ENCODE measurements at regions not wholly inside any gene's neighbourhood (a gene's known extent, or its start where the extent isn't known, plus 50 kb on each side); places are given as distances from the start of the nearest gene placed in this dataset.

DNA sequence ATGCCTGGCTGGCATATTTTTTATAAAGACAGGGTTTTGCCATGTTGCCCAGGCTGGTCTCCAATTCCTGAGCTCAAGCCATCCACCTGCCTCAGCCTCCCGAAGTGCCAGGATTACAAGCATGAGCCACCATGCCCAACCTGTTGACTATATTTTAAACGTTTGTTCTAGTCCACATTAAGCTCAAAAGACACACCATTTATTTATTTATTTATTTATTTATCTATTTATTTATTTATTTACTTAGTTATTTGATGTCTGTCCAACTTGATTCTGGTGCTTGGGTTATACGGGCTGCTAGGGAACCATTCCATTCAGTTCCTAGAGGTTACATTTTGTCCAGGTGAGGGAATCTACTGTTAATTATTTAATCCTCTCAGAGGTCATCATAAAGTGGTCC, 98.1 kb upstream of the ADGRL4 start:
- TF ChIP-seq, protein P1, sequence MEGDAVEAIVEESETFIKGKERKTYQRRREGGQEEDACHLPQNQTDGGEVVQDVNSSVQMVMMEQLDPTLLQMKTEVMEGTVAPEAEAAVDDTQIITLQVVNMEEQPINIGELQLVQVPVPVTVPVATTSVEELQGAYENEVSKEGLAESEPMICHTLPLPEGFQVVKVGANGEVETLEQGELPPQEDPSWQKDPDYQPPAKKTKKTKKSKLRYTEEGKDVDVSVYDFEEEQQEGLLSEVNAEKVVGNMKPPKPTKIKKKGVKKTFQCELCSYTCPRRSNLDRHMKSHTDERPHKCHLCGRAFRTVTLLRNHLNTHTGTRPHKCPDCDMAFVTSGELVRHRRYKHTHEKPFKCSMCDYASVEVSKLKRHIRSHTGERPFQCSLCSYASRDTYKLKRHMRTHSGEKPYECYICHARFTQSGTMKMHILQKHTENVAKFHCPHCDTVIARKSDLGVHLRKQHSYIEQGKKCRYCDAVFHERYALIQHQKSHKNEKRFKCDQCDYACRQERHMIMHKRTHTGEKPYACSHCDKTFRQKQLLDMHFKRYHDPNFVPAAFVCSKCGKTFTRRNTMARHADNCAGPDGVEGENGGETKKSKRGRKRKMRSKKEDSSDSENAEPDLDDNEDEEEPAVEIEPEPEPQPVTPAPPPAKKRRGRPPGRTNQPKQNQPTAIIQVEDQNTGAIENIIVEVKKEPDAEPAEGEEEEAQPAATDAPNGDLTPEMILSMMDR (IDR thresholded peaks at IDR 0.05; ENCODE audit: insufficient read depth, low read length), result no peak
- TF ChIP-seq POLR2AphosphoS5 (IDR thresholded peaks at IDR 0.05; ENCODE audit: low read depth) (no peak), GABPA (IDR thresholded peaks at IDR 0.05; ENCODE audit: low read depth) (no peak)
- TF ChIP-seq, protein P2, sequence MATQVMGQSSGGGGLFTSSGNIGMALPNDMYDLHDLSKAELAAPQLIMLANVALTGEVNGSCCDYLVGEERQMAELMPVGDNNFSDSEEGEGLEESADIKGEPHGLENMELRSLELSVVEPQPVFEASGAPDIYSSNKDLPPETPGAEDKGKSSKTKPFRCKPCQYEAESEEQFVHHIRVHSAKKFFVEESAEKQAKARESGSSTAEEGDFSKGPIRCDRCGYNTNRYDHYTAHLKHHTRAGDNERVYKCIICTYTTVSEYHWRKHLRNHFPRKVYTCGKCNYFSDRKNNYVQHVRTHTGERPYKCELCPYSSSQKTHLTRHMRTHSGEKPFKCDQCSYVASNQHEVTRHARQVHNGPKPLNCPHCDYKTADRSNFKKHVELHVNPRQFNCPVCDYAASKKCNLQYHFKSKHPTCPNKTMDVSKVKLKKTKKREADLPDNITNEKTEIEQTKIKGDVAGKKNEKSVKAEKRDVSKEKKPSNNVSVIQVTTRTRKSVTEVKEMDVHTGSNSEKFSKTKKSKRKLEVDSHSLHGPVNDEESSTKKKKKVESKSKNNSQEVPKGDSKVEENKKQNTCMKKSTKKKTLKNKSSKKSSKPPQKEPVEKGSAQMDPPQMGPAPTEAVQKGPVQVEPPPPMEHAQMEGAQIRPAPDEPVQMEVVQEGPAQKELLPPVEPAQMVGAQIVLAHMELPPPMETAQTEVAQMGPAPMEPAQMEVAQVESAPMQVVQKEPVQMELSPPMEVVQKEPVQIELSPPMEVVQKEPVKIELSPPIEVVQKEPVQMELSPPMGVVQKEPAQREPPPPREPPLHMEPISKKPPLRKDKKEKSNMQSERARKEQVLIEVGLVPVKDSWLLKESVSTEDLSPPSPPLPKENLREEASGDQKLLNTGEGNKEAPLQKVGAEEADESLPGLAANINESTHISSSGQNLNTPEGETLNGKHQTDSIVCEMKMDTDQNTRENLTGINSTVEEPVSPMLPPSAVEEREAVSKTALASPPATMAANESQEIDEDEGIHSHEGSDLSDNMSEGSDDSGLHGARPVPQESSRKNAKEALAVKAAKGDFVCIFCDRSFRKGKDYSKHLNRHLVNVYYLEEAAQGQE (IDR thresholded peaks at IDR 0.05; ENCODE audit: insufficient replicate concordance, low read depth), result no peak
